Nephron progenitor cell (in vitro differentiated cells): ENCODE measurements at regions not wholly inside any gene's neighbourhood (a gene's known extent, or its start where the extent isn't known, plus 50 kb on each side); places are given as distances from the start of the nearest gene placed in this dataset.

Experiments
- DNase-seq: peaks from one replicate; pipeline ENCODE4 v3.0.0; 2021
- H3K27ac Mint-ChIP-seq: 2 replicates; pipeline ENCODE4 v1.8.0; 2021; ENCODE audit warnings: mild to moderate bottlenecking, moderate library complexity, mixed read lengths
- H3K27me3 Mint-ChIP-seq: 2 replicates; pipeline ENCODE4 v1.8.0; 2021; ENCODE audit warnings: mild to moderate bottlenecking, low read depth, mixed read lengths; ENCODE audit not compliant: poor library complexity
- H3K36me3 Mint-ChIP-seq: 2 replicates; pipeline ENCODE4 v1.8.0; 2021; ENCODE audit warnings: low read depth, mixed read lengths
- H3K4me1 Mint-ChIP-seq: 2 replicates; pipeline ENCODE4 v1.8.0; 2021; ENCODE audit warnings: mixed read lengths
- H3K4me3 Mint-ChIP-seq: 2 replicates; pipeline ENCODE4 v1.8.0; 2021; ENCODE audit warnings: mild to moderate bottlenecking, moderate library complexity, mixed read lengths
- H3K9me3 Mint-ChIP-seq: 2 replicates; pipeline ENCODE4 v1.8.0; 2021; ENCODE audit warnings: mild to moderate bottlenecking, moderate library complexity, mixed read lengths
- CTCF ChIP-seq: fragments of 200-600 bp; sonication (generic); IDR thresholded peaks from 2 replicates; pipeline ENCODE4 v1.5.0; 2021; ENCODE audit warnings: antibody characterized with exemption

GRCh38 chr14:89025561-89026236 lies 201.2 kb downstream of the TTC8 start:
- peak overlapping the region; percentile 16 for H3K4me3 Mint-ChIP-seq

GRCh38 chr14:89027097-89027740 lies 202.8 kb downstream of the TTC8 start:
- DNase-seq, result peak; percentile 80
- peak; percentile 73 for TF ChIP-seq CTCF
- Mint-ChIP-seq H3K4me3 (peak overlapping the region; percentile 80), H3K27ac (no peak overlapping the region), H3K27me3 (peaks cover 65% of the 10 kb centered on the region), H3K4me1 (peaks cover 11% of the 10 kb centered on the region), H3K36me3 (no peaks in the 10 kb centered on the region), H3K9me3 (peaks cover 7% of the 10 kb centered on the region)

More at GRCh38 chr14:89025561-89026236, 201.2 kb downstream of the TTC8 start:
- Mint-ChIP-seq H3K9me3 (peaks cover 7% of the 10 kb centered on the region), H3K4me1 (peaks cover 11% of the 10 kb centered on the region), H3K27ac (no peak overlapping the region), H3K27me3 (peaks cover 66% of the 10 kb centered on the region), H3K36me3 (no peaks in the 10 kb centered on the region)
- no peak for DNase-seq
- no peak for TF ChIP-seq CTCF

- H3K4me3 Mint-ChIP-seq, result peak overlapping the region; percentile 80
- no peak overlapping the region for H3K27ac Mint-ChIP-seq
- no peak for TF ChIP-seq CTCF
- H3K36me3 Mint-ChIP-seq, result no peaks in the 10 kb centered on the region
- peaks cover 2% of the 10 kb centered on the region for H3K4me1 Mint-ChIP-seq
- DNase-seq, result no peak
- peaks cover 7% of the 10 kb centered on the region for H3K9me3 Mint-ChIP-seq
- peaks cover 68% of the 10 kb centered on the region for H3K27me3 Mint-ChIP-seq
These were observed 204.1 kb downstream of the TTC8 start for GRCh38 chr14:89028462-89029134.

- Mint-ChIP-seq H3K4me3 (no peak overlapping the region), H3K27ac (no peak overlapping the region), H3K9me3 (peaks cover 7% of the 10 kb centered on the region), H3K36me3 (no peaks in the 10 kb centered on the region), H3K4me1 (no peaks in the 10 kb centered on the region), H3K27me3 (peaks cover 64% of the 10 kb centered on the region)
- no peak for TF ChIP-seq CTCF
- no peak for DNase-seq
These were observed 205.7 kb downstream of the TTC8 start for GRCh38 chr14:89029961-89030694.

- Mint-ChIP-seq H3K36me3 (no peaks in the 10 kb centered on the region), H3K4me1 (no peaks in the 10 kb centered on the region), H3K9me3 (peaks cover 7% of the 10 kb centered on the region), H3K4me3 (no peak overlapping the region), H3K27ac (no peak overlapping the region), H3K27me3 (peaks cover 61% of the 10 kb centered on the region)
- no peak for DNase-seq
- no peak for TF ChIP-seq CTCF
These were observed 206.5 kb downstream of the TTC8 start for GRCh38 chr14:89030921-89031320.
